SK-N-SH treated with all-trans-retinoic acid at 6 μM for 48 hours (cell line): ENCODE measurements at regions not wholly inside any gene's neighbourhood (a gene's known extent, or its start where the extent isn't known, plus 50 kb on each side); places are given as distances from the start of the nearest gene placed in this dataset.

Experiments used
- ARNTL ChIP-seq: fragments of 450-650 bp; formaldehyde crosslinking; IDR thresholded peaks from 2 replicates; pipeline ENCODE4 v1.5.0; 2020; ENCODE audit warnings: low read depth, mild to moderate bottlenecking, moderate library complexity, borderline replicate concordance
- OSR1 ChIP-seq: fragments of 250-450 bp; sonication (Bioruptor Pico); IDR thresholded peaks from 2 replicates; pipeline ENCODE4 v1.8.0; 2022; ENCODE audit warnings: moderate library complexity, mild to moderate bottlenecking, inconsistent platforms
- PATZ1 ChIP-seq: fragments of 250-450 bp; sonication (Bioruptor Pico); IDR thresholded peaks from 2 replicates; pipeline ENCODE4 v1.8.0; 2020; ENCODE audit warnings: mild to moderate bottlenecking, moderate library complexity, borderline replicate concordance
- PPARA ChIP-seq: fragments of 250-450 bp; sonication (Bioruptor Pico); IDR thresholded peaks from 2 replicates; pipeline ENCODE4 v1.5.0; 2020; ENCODE audit warnings: mild to moderate bottlenecking, borderline replicate concordance
- ZC3H10 ChIP-seq: fragments of 250-450 bp; sonication (Bioruptor Pico); IDR thresholded peaks from 2 replicates; pipeline ENCODE4 v1.5.1; 2021; ENCODE audit warnings: mild to moderate bottlenecking, moderate library complexity
- ZFP30 ChIP-seq: fragments of 450-650 bp; formaldehyde crosslinking; IDR thresholded peaks from 2 replicates; pipeline ENCODE4 v1.5.0; 2022; ENCODE audit warnings: mild to moderate bottlenecking, moderate library complexity
- ZNF70 ChIP-seq: fragments of 450-650 bp; formaldehyde crosslinking; IDR thresholded peaks from 2 replicates; pipeline ENCODE4 v1.5.0; 2020; ENCODE audit warnings: mild to moderate bottlenecking, moderate library complexity

- TF ChIP-seq ZC3H10 (no peak), OSR1 (CRISPR knock-in tag) (no peak), PPARA (CRISPR knock-in tag) (no peak), ARNTL (CRISPR knock-in tag) (no peak), ZNF70 (CRISPR knock-in tag) (no peak), ZFP30 (CRISPR knock-in tag) (no peak), PATZ1 (CRISPR knock-in tag) (no peak)
Measured at GRCh38 chr6:190596-191395, 101.5 kb upstream of the DUSP22 start.
